K562 (cell line): ENCODE measurements at regions not wholly inside any gene's neighbourhood (a gene's known extent, or its start where the extent isn't known, plus 50 kb on each side); places are given as distances from the start of the nearest gene placed in this dataset.
"Not testable (repeated sequence)": the region's sequence is repeated elsewhere in the genome, so short reads cannot be mapped to it uniquely, and the experiment has no call there.

Experiments used
- ADNP ChIP-seq: fragments of 200-800 bp; sonication (Bioruptor generic); IDR thresholded peaks from 2 replicates; pipeline ENCODE4 v1.6.1; 2016; ENCODE audit warnings: missing genetic modification characterization, missing compliant biosample characterization
- DNMT1 ChIP-seq: fragments of 450-650 bp; IDR thresholded peaks from 2 replicates; pipeline ENCODE4 v1.6.1; 2016; ENCODE audit warnings: antibody characterized with exemption, mild to moderate bottlenecking
- EZH2 ChIP-seq: IDR thresholded peaks from 2 replicates; pipeline ENCODE4 v1.6.1; 2012; ENCODE audit warnings: low read depth, mild to moderate bottlenecking, inconsistent platforms, low read length, borderline replicate concordance
- PHF20 ChIP-seq: fragments of 450-650 bp; IDR thresholded peaks from 2 replicates; pipeline ENCODE4 v1.6.1; 2018; ENCODE audit not compliant: partially characterized antibody
- RFX5 ChIP-seq: IDR thresholded peaks from 2 replicates; pipeline ENCODE4 v1.6.1; 2011; ENCODE audit warnings: low read depth, mild to moderate bottlenecking, improper control_type of control experiment, low read length
- TBP ChIP-seq: optimal IDR thresholded peaks from 2 replicates; pipeline ENCODE3; 2011; ENCODE audit warnings: low read depth, low read length, improper control_type of control experiment
- ZNF431 ChIP-seq: sonication (generic); formaldehyde crosslinking; IDR thresholded peaks from 2 replicates; pipeline ENCODE4 v1.8.0; 2022; ENCODE audit warnings: mild to moderate bottlenecking, missing genetic modification reagents
- ZNF668 ChIP-seq: fragments of 250-450 bp; sonication (Bioruptor Pico); IDR thresholded peaks from 2 replicates; pipeline ENCODE4 v1.8.0; 2022; ENCODE audit warnings: mild to moderate bottlenecking, inconsistent platforms
- ZZZ3 ChIP-seq: fragments of 450-650 bp; IDR thresholded peaks from 2 replicates; pipeline ENCODE4 v1.6.1; 2016; ENCODE audit warnings: antibody characterized with exemption, mild to moderate bottlenecking, moderate library complexity
- TF ChIP-seq, protein P1 (sequence below), 3 experiments: IDR thresholded peaks in 2 of 3; conservative IDR thresholded peaks in 1 of 3; 2 replicates each; pipeline ENCODE4 v1.5.1; 2011 to 2012; ENCODE audit warnings: low read length in 3 of 3, mild to moderate bottlenecking in 3 of 3, control low read depth in 2 of 3, improper control_type of control experiment in 1 of 3, inconsistent platforms in 1 of 3, low read depth in 1 of 3, mixed read lengths in 1 of 3, moderate library complexity in 1 of 3; ENCODE audit not compliant: insufficient read depth in 2 of 3

DNA sequence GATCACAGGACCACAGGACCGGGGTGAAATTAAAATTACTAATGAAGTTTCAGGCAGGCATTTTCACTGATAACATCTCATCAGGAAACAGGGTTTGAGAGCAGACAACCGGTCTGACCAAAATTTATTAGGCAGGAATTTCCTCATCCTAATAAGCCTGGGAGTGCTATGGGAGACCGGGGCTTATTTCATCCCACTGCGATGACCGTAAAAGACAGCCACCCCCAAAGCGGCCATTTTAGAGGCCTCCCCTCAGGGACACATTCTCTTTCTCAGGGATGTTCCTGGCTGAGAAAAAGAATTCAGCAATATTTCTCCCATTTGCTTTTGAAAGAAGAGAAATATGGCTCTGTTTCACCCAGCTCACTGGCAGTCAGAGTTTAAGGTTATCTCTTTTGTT lies 197.2 kb upstream of the MYLIP start:
- not testable (repeated sequence) for TF ChIP-seq ZZZ3; DNMT1; ADNP (tag); PHF20; TBP; ZNF431 (CRISPR knock-in tag); EZH2; ZNF668 (CRISPR knock-in tag); RFX5
- TF ChIP-seq, protein P1, sequence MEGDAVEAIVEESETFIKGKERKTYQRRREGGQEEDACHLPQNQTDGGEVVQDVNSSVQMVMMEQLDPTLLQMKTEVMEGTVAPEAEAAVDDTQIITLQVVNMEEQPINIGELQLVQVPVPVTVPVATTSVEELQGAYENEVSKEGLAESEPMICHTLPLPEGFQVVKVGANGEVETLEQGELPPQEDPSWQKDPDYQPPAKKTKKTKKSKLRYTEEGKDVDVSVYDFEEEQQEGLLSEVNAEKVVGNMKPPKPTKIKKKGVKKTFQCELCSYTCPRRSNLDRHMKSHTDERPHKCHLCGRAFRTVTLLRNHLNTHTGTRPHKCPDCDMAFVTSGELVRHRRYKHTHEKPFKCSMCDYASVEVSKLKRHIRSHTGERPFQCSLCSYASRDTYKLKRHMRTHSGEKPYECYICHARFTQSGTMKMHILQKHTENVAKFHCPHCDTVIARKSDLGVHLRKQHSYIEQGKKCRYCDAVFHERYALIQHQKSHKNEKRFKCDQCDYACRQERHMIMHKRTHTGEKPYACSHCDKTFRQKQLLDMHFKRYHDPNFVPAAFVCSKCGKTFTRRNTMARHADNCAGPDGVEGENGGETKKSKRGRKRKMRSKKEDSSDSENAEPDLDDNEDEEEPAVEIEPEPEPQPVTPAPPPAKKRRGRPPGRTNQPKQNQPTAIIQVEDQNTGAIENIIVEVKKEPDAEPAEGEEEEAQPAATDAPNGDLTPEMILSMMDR (IDR thresholded peaks at IDR 0.05 in 2 of 3, conservative IDR thresholded peaks at IDR 0.05 in 1 of 3; ENCODE audit: insufficient read depth in 2 of 3, low read depth in 1 of 3, low read length in 3 of 3) = not testable (repeated sequence)
